AG04449 (cell line): ENCODE measurements at regions not wholly inside any gene's neighbourhood (a gene's known extent, or its start where the extent isn't known, plus 50 kb on each side); places are given as distances from the start of the nearest gene placed in this dataset.

Experiments used
- CTCF ChIA-PET: fragments of 350-600 bp; formaldehyde crosslinking; extraction: SDS; loops from one replicate; lab custom pipeline; 2021; ENCODE audit warnings: antibody characterized with exemption; lab: Yijun Ruan, JAX
- POLR2A ChIA-PET: fragments of 400-600, 350-600 bp; formaldehyde crosslinking; extraction: SDS; loops from one replicate; lab custom pipeline; 2020; ENCODE audit warnings: antibody characterized with exemption, inconsistent platforms; lab: Yijun Ruan, JAX
- DNase-seq: peaks from one replicate; pipeline ENCODE4 v3.0.0-alpha.2; 2010; ENCODE audit warnings: low read depth, low spot score
- H3K4me3 ChIP-seq: 2 replicates; pipeline ENCODE4 v1.5.1; 2011; ENCODE audit warnings: low read depth, mild to moderate bottlenecking, control low read depth, low read length
- CTCF ChIP-seq: IDR thresholded peaks from one replicate; pipeline ENCODE4 v1.5.1; 2011; ENCODE audit warnings: mild to moderate bottlenecking, moderate library complexity, low read length, control low read depth, inconsistent platforms; ENCODE audit not compliant: insufficient read depth; ENCODE audit errors: missing control alignments

GRCh38 chr16:65905331-65905730, 461.2 kb upstream of the CDH5 start:
- ChIA-PET POLR2A (no interaction called here), CTCF (no interaction called here)
- no peak for TF ChIP-seq CTCF
- no peak for DNase-seq
- no peak overlapping the region for H3K4me3 ChIP-seq

GRCh38 chr16:65896448-65897153, 469.9 kb upstream of the CDH5 start:
- CTCF ChIA-PET: no interaction called here
- POLR2A ChIA-PET: no interaction called here

GRCh38 chr16:65895906-65896305, 470.6 kb upstream of the CDH5 start:
- DNase-seq: no peak
- ChIA-PET CTCF (no interaction called here), POLR2A (interaction anchor here (0.6 kb wide), 1 partner anchor 106 kb away, joined by 4 read pairs; no protein-coding TSS in a partner anchor)
- H3K4me3 ChIP-seq: no peak overlapping the region
- TF ChIP-seq CTCF: no peak

More at GRCh38 chr16:65896448-65897153, 469.9 kb upstream of the CDH5 start:
- no peak for DNase-seq
- H3K4me3 ChIP-seq: no peak overlapping the region
- no peak for TF ChIP-seq CTCF

- no peak for DNase-seq
- CTCF ChIA-PET: no interaction called here
- no peak overlapping the region for H3K4me3 ChIP-seq
- TF ChIP-seq CTCF: no peak
- POLR2A ChIA-PET: interaction anchor here (0.6 kb wide), 1 partner anchor 107 kb away, joined by 4 read pairs; no protein-coding TSS in a partner anchor
Observed at GRCh38 chr16:65895486-65895885, 471.0 kb upstream of the CDH5 start.

- ChIA-PET POLR2A (no interaction called here), CTCF (no interaction called here)
- no peak overlapping the region for H3K4me3 ChIP-seq
- no peak for DNase-seq
- no peak for TF ChIP-seq CTCF
Observed at GRCh38 chr16:65890203-65890602, 476.3 kb upstream of the CDH5 start.

- no peak for TF ChIP-seq CTCF
- no peak for DNase-seq
- CTCF ChIA-PET: no interaction called here
- H3K4me3 ChIP-seq: no peak overlapping the region
- POLR2A ChIA-PET: no interaction called here
Observed at GRCh38 chr16:65889533-65889966, 476.9 kb upstream of the CDH5 start.
